Liver (tissue), 8 donors: ENCODE measurements at regions not wholly inside any gene's neighbourhood (a gene's known extent, or its start where the extent isn't known, plus 50 kb on each side); places are given as distances from the start of the nearest gene placed in this dataset.

ENCODE experiments used
- DNase-seq: peaks from one replicate; pipeline ENCODE4 v3.0.0-alpha.2; 2017; ENCODE audit warnings: low spot score
- H3K27ac ChIP-seq, 2 donors: one replicate each; pipeline ENCODE4 v1.7.0; 2013; ENCODE audit warnings: inconsistent platforms in 2 of 2, low read length in 2 of 2, control low read depth in 1 of 2, low read depth in 1 of 2, mild to moderate bottlenecking in 1 of 2
- H3K27me3 ChIP-seq, 4 donors: one replicate each; pipeline versions ENCODE4 v1.6.1 to v1.7.0; 2013; ENCODE audit warnings: low read length in 3 of 4, inconsistent platforms in 1 of 4, mild to moderate bottlenecking in 1 of 4, moderate library complexity in 1 of 4; ENCODE audit not compliant: control insufficient read depth in 4 of 4, insufficient read depth in 4 of 4
- H3K36me3 ChIP-seq, 4 donors: one replicate each; pipeline versions ENCODE4 v1.6.1 to v1.7.0; 2013; ENCODE audit warnings: low read length in 3 of 4, mild to moderate bottlenecking in 3 of 4, low read depth in 1 of 4, moderate library complexity in 1 of 4; ENCODE audit not compliant: control insufficient read depth in 4 of 4, insufficient read depth in 3 of 4
- H3K4me1 ChIP-seq, 4 donors: one replicate each; pipeline versions ENCODE4 v1.6.1 to v1.7.0; 2013; ENCODE audit warnings: low read length in 3 of 4, mild to moderate bottlenecking in 3 of 4, moderate library complexity in 1 of 4; ENCODE audit not compliant: control insufficient read depth in 4 of 4, insufficient read depth in 4 of 4
- H3K4me3 ChIP-seq, 3 donors: one replicate each; pipeline versions ENCODE4 v1.6.1 to v1.7.0; 2013; ENCODE audit warnings: low read length in 3 of 3, control low read depth in 1 of 3, low read depth in 1 of 3, mild to moderate bottlenecking in 1 of 3
- H3K9ac ChIP-seq, 2 donors: one replicate each; pipeline ENCODE4 v1.7.0; 2013; ENCODE audit warnings: low read length in 2 of 2, mild to moderate bottlenecking in 2 of 2, moderate library complexity in 2 of 2, control low read depth in 1 of 2, low read depth in 1 of 2
- H3K9me3 ChIP-seq, 4 donors: one replicate each; pipeline versions ENCODE4 v1.6.1 to v1.7.0; 2013; ENCODE audit warnings: low read length in 3 of 4; ENCODE audit not compliant: control insufficient read depth in 4 of 4
- ATF3 ChIP-seq: IDR thresholded peaks from 2 replicates; pipeline ENCODE4 v1.6.1; 2016; ENCODE audit warnings: antibody characterized with exemption
- CTCF ChIP-seq: fragments of 150-350 bp; IDR thresholded peaks from 2 replicates; pipeline ENCODE4 v1.5.1; 2017; ENCODE audit warnings: improper control_type of control experiment, low read depth, low read length; ENCODE audit not compliant: missing input control
- EGR1 ChIP-seq, 2 donors: IDR thresholded peaks; 2 replicates each; pipeline ENCODE4 v1.6.1; 2016 to 2018; ENCODE audit warnings: antibody characterized with exemption in 2 of 2, low read depth in 2 of 2
- FOXA1 ChIP-seq: IDR thresholded peaks from 2 replicates; pipeline ENCODE4 v1.6.1; 2016; ENCODE audit warnings: antibody characterized with exemption
- FOXA2 ChIP-seq: IDR thresholded peaks from 2 replicates; pipeline ENCODE4 v1.6.1; 2016; ENCODE audit warnings: antibody characterized with exemption
- GABPA ChIP-seq, 2 donors: IDR thresholded peaks in 1 of 2; conservative IDR thresholded peaks in 1 of 2; 2 replicates each; pipeline ENCODE4 v1.6.1; 2016; ENCODE audit warnings: antibody characterized with exemption in 2 of 2, mild to moderate bottlenecking in 1 of 2, moderate library complexity in 1 of 2
- HNF4A ChIP-seq, 2 donors: conservative IDR thresholded peaks; 2 replicates each; pipeline ENCODE4 v1.6.1; 2016; ENCODE audit warnings: antibody characterized with exemption in 2 of 2, mild to moderate bottlenecking in 2 of 2
- HNF4G ChIP-seq: IDR thresholded peaks from 2 replicates; pipeline ENCODE4 v1.6.1; 2016; ENCODE audit warnings: antibody characterized with exemption
- JUND ChIP-seq, 2 donors: IDR thresholded peaks; 2 replicates each; pipeline ENCODE4 v1.6.1; 2016; ENCODE audit warnings: antibody characterized with exemption in 2 of 2
- MAX ChIP-seq: IDR thresholded peaks from 2 replicates; pipeline ENCODE4 v1.6.1; 2016; ENCODE audit warnings: antibody characterized with exemption
- NR2F2 ChIP-seq: IDR thresholded peaks from 2 replicates; pipeline ENCODE4 v1.6.1; 2016; ENCODE audit warnings: antibody characterized with exemption
- RAD21 ChIP-seq, 2 donors: IDR thresholded peaks; 2 replicates each; pipeline ENCODE4 v1.6.1; 2016; ENCODE audit warnings: antibody characterized with exemption in 2 of 2, mild to moderate bottlenecking in 2 of 2
- REST ChIP-seq: IDR thresholded peaks from 2 replicates; pipeline ENCODE4 v1.6.1; 2016; ENCODE audit warnings: antibody characterized with exemption, mild to moderate bottlenecking
- RXRA ChIP-seq, 2 donors: IDR thresholded peaks; 2 replicates each; pipeline ENCODE4 v1.6.1; 2017 to 2018; ENCODE audit warnings: antibody characterized with exemption in 2 of 2, mild to moderate bottlenecking in 1 of 2
- SP1 ChIP-seq: IDR thresholded peaks from 2 replicates; pipeline ENCODE4 v1.6.1; 2018; ENCODE audit warnings: antibody characterized with exemption, mild to moderate bottlenecking
- TAF1 ChIP-seq: conservative IDR thresholded peaks from 2 replicates; pipeline ENCODE4 v1.6.1; 2016; ENCODE audit warnings: antibody characterized with exemption, mild to moderate bottlenecking
- YY1 ChIP-seq: IDR thresholded peaks from 2 replicates; pipeline ENCODE4 v1.6.1; 2016; ENCODE audit warnings: antibody characterized with exemption, mild to moderate bottlenecking
- ZBTB33 ChIP-seq: IDR thresholded peaks from 2 replicates; pipeline ENCODE4 v1.6.1; 2016; ENCODE audit warnings: antibody characterized with exemption
- WGBS: extraction: QIAGEN DNeasy Blood & Tissue Kit; methylation state at CpG from one replicate; pipeline ENCODE4 v1.1.7; 2013; 5-methylcytosine and 5-hydroxymethylcytosine counted together
- donor health status: healthy.
- donor health status: healthy.
- donor health status: healthy.
- donor health status: healthy.
- donor health status: healthy.

- Histone ChIP-seq H3K9me3 (no peaks in the 10 kb centered on the region), H3K36me3 (no peaks in the 10 kb centered on the region), H3K4me3 (no peak overlapping the region), H3K27ac (no peak overlapping the region), H3K27me3 (no peaks in the 10 kb centered on the region), H3K4me1 (no peaks in the 10 kb centered on the region), H3K9ac (no peak overlapping the region)
- DNase-seq: no peak
- TF ChIP-seq HNF4G (no peak), GABPA (IDR thresholded peaks at IDR 0.05 in 1 of 2, conservative IDR thresholded peaks at IDR 0.05 in 1 of 2) (no peak), MAX (no peak), JUND (IDR thresholded peaks at IDR 0.05) (no peak), ATF3 (no peak), YY1 (no peak), ZBTB33 (no peak), REST (no peak), SP1 (no peak), CTCF (no peak), FOXA1 (no peak), FOXA2 (no peak), TAF1 (no peak), HNF4A (conservative IDR thresholded peaks at IDR 0.05) (no peak)
- WGBS: 95% methylated on average over 3 of the region's 3 CpGs
These were observed 79.8 kb downstream of the C5orf15 start for GRCh38 chr5:133888625-133888991.

- H3K27me3 ChIP-seq: no peaks in the 10 kb centered on the region
- no peak overlapping the region for H3K9ac ChIP-seq
- 89% methylated on average over 6 of the region's 6 CpGs for WGBS
- H3K27ac ChIP-seq: no peak overlapping the region
- no peaks in the 10 kb centered on the region for H3K4me1 ChIP-seq
- no peak overlapping the region for H3K4me3 ChIP-seq
- no peaks in the 10 kb centered on the region for H3K9me3 ChIP-seq
- DNase-seq: no peak
- no peaks in the 10 kb centered on the region for H3K36me3 ChIP-seq
- TF ChIP-seq ATF3: no peak
- TF ChIP-seq NR2F2: no peak
- no peak for TF ChIP-seq FOXA2
- TF ChIP-seq TAF1: no peak
- TF ChIP-seq JUND (IDR thresholded peaks at IDR 0.05): no peak
- TF ChIP-seq YY1: no peak
- TF ChIP-seq ZBTB33: no peak
- TF ChIP-seq SP1: no peak
- TF ChIP-seq RXRA (IDR thresholded peaks at IDR 0.05): no peak
- TF ChIP-seq GABPA (IDR thresholded peaks at IDR 0.05 in 1 of 2, conservative IDR thresholded peaks at IDR 0.05 in 1 of 2): no peak
- no peak for TF ChIP-seq REST
- no peak for TF ChIP-seq FOXA1
- no peak for TF ChIP-seq EGR1 (IDR thresholded peaks at IDR 0.05; ENCODE audit: low read depth in 2 of 2)
- no peak for TF ChIP-seq RAD21 (IDR thresholded peaks at IDR 0.05)
- no peak for TF ChIP-seq MAX
- no peak for TF ChIP-seq HNF4G
- no peak for TF ChIP-seq HNF4A (conservative IDR thresholded peaks at IDR 0.05)
These were observed 82.9 kb downstream of the C5orf15 start for GRCh38 chr5:133885566-133885965.
